Kidney epithelial cell (primary cell): ENCODE measurements at regions not wholly inside any gene's neighbourhood (a gene's known extent, or its start where the extent isn't known, plus 50 kb on each side); places are given as distances from the start of the nearest gene placed in this dataset.

ENCODE experiments used
- DNase-seq: peaks from one replicate; pipeline ENCODE4 v3.0.0-alpha.2; 2010; ENCODE audit warnings: low read depth
- H3K27me3 ChIP-seq: 2 replicates; pipeline ENCODE4 v1.6.0; 2011; ENCODE audit warnings: low read length; ENCODE audit not compliant: control insufficient read depth, insufficient read depth
- H3K36me3 ChIP-seq: 2 replicates; pipeline ENCODE4 v1.5.1; 2011; ENCODE audit warnings: low read length; ENCODE audit not compliant: control insufficient read depth, insufficient read depth
- H3K4me3 ChIP-seq: 2 replicates; pipeline ENCODE4 v1.5.1; 2011; ENCODE audit warnings: low read depth, mild to moderate bottlenecking, control low read depth, low read length
- CTCF ChIP-seq: IDR thresholded peaks from 2 replicates; pipeline ENCODE4 v1.5.1; 2011; ENCODE audit warnings: mild to moderate bottlenecking, moderate library complexity, low read length, control low read depth, inconsistent platforms; ENCODE audit not compliant: insufficient read depth, poor library complexity, severe bottlenecking

GRCh38 chr16:65494080-65494479, 372.2 kb upstream of the CDH11 start:
- DNase-seq, result no peak
- H3K4me3 ChIP-seq, result no peak overlapping the region
- TF ChIP-seq CTCF, result no peak
- no peaks in the 10 kb centered on the region for H3K27me3 ChIP-seq
- no peaks in the 10 kb centered on the region for H3K36me3 ChIP-seq

GRCh38 chr16:65490286-65490685, 368.4 kb upstream of the CDH11 start:
- no peak for TF ChIP-seq CTCF
- no peak for DNase-seq
- Histone ChIP-seq H3K4me3 (no peak overlapping the region), H3K36me3 (no peaks in the 10 kb centered on the region), H3K27me3 (no peaks in the 10 kb centered on the region)

GRCh38 chr16:65489531-65490023, 367.7 kb upstream of the CDH11 start:
- DNase-seq, result no peak
- H3K27me3 ChIP-seq, result no peaks in the 10 kb centered on the region
- H3K4me3 ChIP-seq, result no peak overlapping the region
- H3K36me3 ChIP-seq, result no peaks in the 10 kb centered on the region
- no peak for TF ChIP-seq CTCF

- Histone ChIP-seq H3K27me3 (no peaks in the 10 kb centered on the region), H3K36me3 (no peaks in the 10 kb centered on the region), H3K4me3 (no peak overlapping the region)
- no peak for DNase-seq
- TF ChIP-seq CTCF, result no peak
Observed at GRCh38 chr16:65487231-65487630, 365.4 kb upstream of the CDH11 start.

- Histone ChIP-seq H3K27me3 (no peaks in the 10 kb centered on the region), H3K36me3 (no peaks in the 10 kb centered on the region), H3K4me3 (no peak overlapping the region)
- no peak for TF ChIP-seq CTCF
- DNase-seq, result no peak
Observed at GRCh38 chr16:65481956-65482355, 360.1 kb upstream of the CDH11 start.

GRCh38 chr16:65480281-65481091, 358.6 kb upstream of the CDH11 start:
- no peak for TF ChIP-seq CTCF
- Histone ChIP-seq H3K27me3 (no peaks in the 10 kb centered on the region), H3K36me3 (no peaks in the 10 kb centered on the region), H3K4me3 (no peak overlapping the region)
- DNase-seq, result no peak
